Activated CD4-positive, alpha-beta T cell treated with anti-CD3 and anti-CD28 coated beads, Interleukin-2, Interleukin-6, amounts not matched to agents 100 ng/mL and 50 ng/mL, durations not matched to agents 16 hours and 8 hours (primary cell): ENCODE measurements at regions not wholly inside any gene's neighbourhood (a gene's known extent, or its start where the extent isn't known, plus 50 kb on each side); places are given as distances from the start of the nearest gene placed in this dataset.
"Not testable (repeated sequence)": the region's sequence is repeated elsewhere in the genome, so short reads cannot be mapped to it uniquely, and the experiment has no call there.

Experiments used
- DNase-seq: peaks from one replicate; pipeline ENCODE4 v3.0.0-alpha.2; 2020

GRCh38 chr7:124101173-124101768, 68.4 kb upstream of the TMEM229A start:
- peak; percentile 2 for DNase-seq

GRCh38 chr7:124100190-124100589, 67.3 kb upstream of the TMEM229A start:
- no peak for DNase-seq

GRCh38 chr7:124099585-124099984, 66.7 kb upstream of the TMEM229A start:
- DNase-seq = not testable (repeated sequence)

DNA sequence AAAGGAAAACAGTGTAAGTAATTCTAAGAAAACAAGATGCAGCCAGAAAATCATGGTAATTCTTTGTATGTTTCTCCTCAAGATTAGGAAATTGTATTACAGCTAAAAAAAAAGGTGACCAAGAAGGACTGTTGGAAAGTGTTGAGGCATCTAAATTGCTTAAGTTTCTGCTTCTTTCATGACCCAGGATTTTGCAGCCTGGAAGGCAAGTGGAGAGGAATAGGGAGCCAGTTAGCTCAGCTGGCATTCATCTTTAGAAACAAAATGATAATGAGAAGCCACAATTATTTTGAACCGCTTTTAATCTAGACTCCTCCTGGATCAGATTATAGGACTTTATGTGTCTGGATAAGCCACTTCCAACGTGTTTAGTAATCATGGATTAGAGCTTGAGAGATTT, 56.8 kb upstream of the TMEM229A start:
- no peak for DNase-seq

DNA sequence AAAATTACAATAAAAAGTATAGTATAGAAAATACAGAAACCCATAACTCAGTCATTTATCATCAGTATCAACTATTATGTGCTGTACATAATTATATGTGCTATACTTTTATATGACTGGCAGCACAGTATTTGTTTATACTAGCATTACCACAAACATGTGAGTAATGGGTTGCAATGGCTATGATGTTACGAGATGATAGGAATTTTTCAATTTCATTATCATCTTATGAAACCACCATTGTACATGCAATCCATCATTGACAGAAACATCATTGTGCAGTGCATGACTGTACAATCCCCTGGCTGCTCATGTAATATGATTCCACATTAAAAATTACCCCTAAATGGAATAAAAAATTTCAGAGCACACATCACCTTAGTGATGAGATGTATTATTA, 55.7 kb upstream of the TMEM229A start:
- no peak for DNase-seq

DNA sequence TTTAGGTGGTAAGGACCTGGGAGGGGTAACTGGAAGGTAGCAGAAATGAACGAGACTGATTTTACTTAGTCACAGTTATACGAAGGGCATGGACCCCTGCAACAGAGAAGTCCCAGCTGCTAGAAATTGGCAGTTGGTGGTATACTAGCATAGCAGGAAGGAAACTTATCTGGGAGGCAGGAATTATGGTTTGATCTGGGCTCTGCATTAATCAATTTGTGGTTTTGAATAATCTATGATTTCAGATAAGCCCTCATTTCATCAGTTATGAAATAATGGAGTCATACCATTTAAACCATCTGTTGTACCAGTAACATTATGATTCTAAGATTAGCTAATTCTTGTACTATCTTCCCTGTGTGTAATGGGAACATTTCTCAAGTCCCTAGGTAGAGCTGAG, 54.0 kb upstream of the TMEM229A start:
- DNase-seq = no peak

- no peak for DNase-seq
Observed at GRCh38 chr7:124085179-124085578, 52.3 kb upstream of the TMEM229A start.

GRCh38 chr7:124084024-124084423, 51.2 kb upstream of the TMEM229A start:
- DNase-seq = no peak
